H1 (cell line): ENCODE measurements at regions not wholly inside any gene's neighbourhood (a gene's known extent, or its start where the extent isn't known, plus 50 kb on each side); places are given as distances from the start of the nearest gene placed in this dataset.

ENCODE experiments used
- BACH1 ChIP-seq: IDR thresholded peaks from 2 replicates; pipeline ENCODE4 v1.6.1; 2012; ENCODE audit warnings: low read length, improper control_type of control experiment
- CEBPB ChIP-seq: IDR thresholded peaks from 2 replicates; pipeline ENCODE4 v1.6.1; 2012; ENCODE audit warnings: low read depth, low read length
- CHD1 ChIP-seq: IDR thresholded peaks from 2 replicates; pipeline ENCODE4 v1.6.1; 2012; ENCODE audit warnings: low read depth, low read length, improper control_type of control experiment
- NANOG ChIP-seq: IDR thresholded peaks from 2 replicates; pipeline ENCODE4 v1.6.1; 2011; ENCODE audit warnings: low read length, low read depth, mild to moderate bottlenecking, inconsistent platforms; ENCODE audit not compliant: insufficient read depth, poor library complexity, severe bottlenecking
- RAD21 ChIP-seq, 2 experiments: IDR thresholded peaks in 1 of 2; conservative IDR thresholded peaks in 1 of 2; 2 replicates each; pipeline ENCODE4 v1.6.1; 2011; ENCODE audit warnings: low read depth in 2 of 2, low read length in 2 of 2, improper control_type of control experiment in 1 of 2, inconsistent platforms in 1 of 2, mild to moderate bottlenecking in 1 of 2, moderate library complexity in 1 of 2
- RNF2 ChIP-seq: fragments of 200-900, 300-1000 bp; sonication (generic); IDR thresholded peaks from 2 replicates; pipeline ENCODE4 v1.7.1; 2016; ENCODE audit warnings: borderline replicate concordance, low read depth, mild to moderate bottlenecking, antibody characterized with exemption, low read length; ENCODE audit not compliant: poor library complexity, severe bottlenecking; ENCODE audit errors: missing control alignments
- TF ChIP-seq, protein P1 (sequence below), 3 experiments: IDR thresholded peaks; 1 replicate in 2 of 3; 2 replicates in 1 of 3; pipeline versions ENCODE4 v1.5.1 to v1.6.1; 2011; ENCODE audit warnings: low read length in 3 of 3, mild to moderate bottlenecking in 3 of 3, inconsistent platforms in 2 of 3, low read depth in 1 of 3, moderate library complexity in 1 of 3; ENCODE audit not compliant: insufficient read depth in 1 of 3; ENCODE audit errors: control extremely low read depth in 1 of 3
- TF ChIP-seq, protein P2 (sequence below): IDR thresholded peaks from 2 replicates; pipeline ENCODE4 v1.6.1; 2011; ENCODE audit warnings: low read length, improper control_type of control experiment
- TF ChIP-seq, protein P3 (sequence below): IDR thresholded peaks from 2 replicates; pipeline ENCODE4 v1.6.1; 2012; ENCODE audit warnings: inconsistent platforms

DNA sequence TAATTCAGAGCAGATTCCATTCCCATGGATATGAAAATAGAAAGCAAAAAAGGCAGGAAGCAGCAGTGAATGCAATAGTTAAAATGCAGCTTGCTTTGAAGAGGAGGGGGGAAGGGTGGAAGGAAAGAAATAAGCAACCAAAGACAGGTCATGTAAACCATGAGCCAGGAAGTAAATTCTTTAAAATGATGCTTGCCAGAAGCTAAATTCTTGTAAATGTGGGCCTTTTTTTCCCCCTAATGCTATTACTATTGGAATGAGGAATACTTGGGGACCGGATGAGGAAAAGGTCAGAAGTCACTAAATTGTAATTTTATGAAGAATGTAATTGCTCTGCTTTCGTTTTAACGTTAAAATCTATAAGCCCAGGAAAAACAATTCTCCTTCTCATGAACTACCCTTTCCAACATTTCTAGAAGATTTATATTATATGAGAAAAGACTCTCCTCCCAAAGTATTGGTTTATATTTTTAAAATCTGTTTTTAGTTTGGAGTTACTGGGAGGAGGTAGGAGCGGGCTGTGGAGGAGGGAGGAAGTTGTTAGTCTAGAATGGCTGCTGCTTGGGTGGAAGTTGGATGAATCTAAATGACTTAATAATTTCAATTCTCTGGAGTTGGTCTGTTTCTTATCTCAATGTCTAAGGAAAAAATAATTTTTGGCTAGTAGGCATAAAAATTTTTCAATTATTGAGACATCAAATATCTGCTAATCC, 77.6 kb upstream of the PCDH18 start (continued):
- TF ChIP-seq, protein P1, sequence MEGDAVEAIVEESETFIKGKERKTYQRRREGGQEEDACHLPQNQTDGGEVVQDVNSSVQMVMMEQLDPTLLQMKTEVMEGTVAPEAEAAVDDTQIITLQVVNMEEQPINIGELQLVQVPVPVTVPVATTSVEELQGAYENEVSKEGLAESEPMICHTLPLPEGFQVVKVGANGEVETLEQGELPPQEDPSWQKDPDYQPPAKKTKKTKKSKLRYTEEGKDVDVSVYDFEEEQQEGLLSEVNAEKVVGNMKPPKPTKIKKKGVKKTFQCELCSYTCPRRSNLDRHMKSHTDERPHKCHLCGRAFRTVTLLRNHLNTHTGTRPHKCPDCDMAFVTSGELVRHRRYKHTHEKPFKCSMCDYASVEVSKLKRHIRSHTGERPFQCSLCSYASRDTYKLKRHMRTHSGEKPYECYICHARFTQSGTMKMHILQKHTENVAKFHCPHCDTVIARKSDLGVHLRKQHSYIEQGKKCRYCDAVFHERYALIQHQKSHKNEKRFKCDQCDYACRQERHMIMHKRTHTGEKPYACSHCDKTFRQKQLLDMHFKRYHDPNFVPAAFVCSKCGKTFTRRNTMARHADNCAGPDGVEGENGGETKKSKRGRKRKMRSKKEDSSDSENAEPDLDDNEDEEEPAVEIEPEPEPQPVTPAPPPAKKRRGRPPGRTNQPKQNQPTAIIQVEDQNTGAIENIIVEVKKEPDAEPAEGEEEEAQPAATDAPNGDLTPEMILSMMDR (IDR thresholded peaks at IDR 0.05; ENCODE audit: control extremely low read depth in 1 of 3, insufficient read depth in 1 of 3, low read depth in 1 of 3, low read length in 3 of 3) = no peak
- no peak for TF ChIP-seq CHD1
- TF ChIP-seq, protein P2, sequence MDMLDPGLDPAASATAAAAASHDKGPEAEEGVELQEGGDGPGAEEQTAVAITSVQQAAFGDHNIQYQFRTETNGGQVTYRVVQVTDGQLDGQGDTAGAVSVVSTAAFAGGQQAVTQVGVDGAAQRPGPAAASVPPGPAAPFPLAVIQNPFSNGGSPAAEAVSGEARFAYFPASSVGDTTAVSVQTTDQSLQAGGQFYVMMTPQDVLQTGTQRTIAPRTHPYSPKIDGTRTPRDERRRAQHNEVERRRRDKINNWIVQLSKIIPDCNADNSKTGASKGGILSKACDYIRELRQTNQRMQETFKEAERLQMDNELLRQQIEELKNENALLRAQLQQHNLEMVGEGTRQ = no peak
- TF ChIP-seq NANOG = no peak
- no peak for TF ChIP-seq RAD21 (IDR thresholded peaks at IDR 0.05 in 1 of 2, conservative IDR thresholded peaks at IDR 0.05 in 1 of 2; ENCODE audit: low read depth in 2 of 2, low read length in 2 of 2)
- TF ChIP-seq CEBPB = no peak
- no peak for TF ChIP-seq RNF2
- TF ChIP-seq BACH1 = no peak
- TF ChIP-seq, protein P3, sequence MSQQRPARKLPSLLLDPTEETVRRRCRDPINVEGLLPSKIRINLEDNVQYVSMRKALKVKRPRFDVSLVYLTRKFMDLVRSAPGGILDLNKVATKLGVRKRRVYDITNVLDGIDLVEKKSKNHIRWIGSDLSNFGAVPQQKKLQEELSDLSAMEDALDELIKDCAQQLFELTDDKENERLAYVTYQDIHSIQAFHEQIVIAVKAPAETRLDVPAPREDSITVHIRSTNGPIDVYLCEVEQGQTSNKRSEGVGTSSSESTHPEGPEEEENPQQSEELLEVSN = no peak
- TF ChIP-seq, all 59 proteins: peak for 0
